GM18502 (cell line): ENCODE measurements at regions not wholly inside any gene's neighbourhood (a gene's known extent, or its start where the extent isn't known, plus 50 kb on each side); places are given as distances from the start of the nearest gene placed in this dataset.

ENCODE experiments used
- ATAC-seq: cut with Tn5 transposase; IDR thresholded peaks from one replicate; pipeline ENCODE4 v1.9.1; 2021; ENCODE audit warnings: mild to moderate bottlenecking; ENCODE audit not compliant: unreplicated experiment, poor library complexity

DNA sequence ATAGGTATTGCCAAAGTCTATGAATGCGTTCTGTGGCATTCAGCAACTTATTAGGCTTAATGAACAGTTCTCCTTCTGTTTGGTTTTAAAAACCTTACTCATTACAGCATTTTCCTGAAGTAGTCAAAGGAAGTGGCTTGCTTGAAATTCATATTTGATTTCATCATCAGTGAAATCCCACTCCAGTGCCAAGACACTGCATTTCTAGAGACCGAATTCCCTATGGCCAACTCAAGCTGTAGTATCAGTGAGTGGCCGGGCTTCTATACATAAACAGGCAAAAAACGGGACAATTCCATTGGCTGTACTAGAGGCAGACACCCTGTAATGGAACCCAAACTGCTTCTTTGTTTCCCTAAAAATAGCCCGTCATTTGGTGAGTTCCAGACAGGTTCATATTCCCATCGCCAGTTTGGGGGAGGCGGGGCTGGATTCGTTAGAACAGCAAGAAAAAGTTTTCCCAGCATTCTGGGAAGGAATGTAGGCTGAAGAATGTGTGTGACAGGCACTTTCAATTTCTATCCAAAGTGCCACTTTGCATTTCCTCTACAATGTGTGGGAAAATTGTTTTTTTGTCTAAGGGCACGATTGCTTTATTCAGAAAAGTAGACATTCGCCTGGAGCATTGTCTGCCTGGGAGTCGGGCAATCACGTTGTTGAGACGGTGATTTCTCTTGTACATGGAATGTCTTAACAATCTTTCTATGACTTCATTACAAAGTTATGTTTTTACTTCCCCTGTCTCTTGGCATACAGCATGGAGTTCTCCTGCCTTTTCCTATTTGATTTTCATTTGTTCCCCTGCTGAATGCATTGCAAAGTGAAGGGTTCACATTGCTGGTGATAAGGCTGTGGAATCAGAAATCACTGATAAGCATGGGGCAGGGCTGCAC lies 141.8 kb upstream of the MAST4 start:
- ATAC-seq: no peak

DNA sequence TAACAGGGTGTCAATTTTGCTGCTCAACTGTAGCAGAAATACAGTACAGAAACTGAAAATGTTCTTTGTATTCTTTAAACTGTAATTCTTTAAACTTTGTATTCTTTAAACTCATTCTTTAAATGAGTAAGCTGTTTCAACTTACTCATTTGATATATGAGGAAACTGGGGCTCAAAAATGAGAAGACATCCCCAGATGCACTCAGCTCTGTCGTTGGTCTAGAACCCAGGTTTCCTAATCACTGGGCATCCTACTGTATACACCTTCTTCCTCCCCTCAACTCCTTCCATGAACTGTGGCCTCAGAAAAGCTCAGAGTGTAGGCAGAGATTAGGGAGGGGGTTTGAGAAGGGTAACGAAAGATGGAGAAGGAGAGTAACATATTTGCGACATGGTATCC lies 136.5 kb upstream of the MAST4 start:
- no peak for ATAC-seq

DNA sequence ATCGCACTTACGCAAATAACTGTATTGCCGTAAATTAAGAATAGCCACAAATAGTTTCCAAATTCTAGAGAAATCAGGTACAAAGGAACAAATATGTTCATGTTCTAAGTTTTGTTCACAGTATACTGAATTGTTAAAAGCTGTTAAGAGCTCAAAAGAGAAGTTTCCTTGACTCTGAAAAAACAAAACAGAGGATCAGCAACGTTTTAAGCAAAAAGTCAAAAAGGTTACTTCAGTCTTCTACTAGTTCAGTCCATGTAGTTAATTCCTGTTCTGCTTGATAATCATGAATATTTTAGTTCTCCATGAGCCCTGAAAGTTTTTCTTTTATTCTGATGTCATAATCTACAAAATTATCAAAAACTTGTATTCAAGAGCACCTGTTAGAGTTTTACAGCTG lies 128.6 kb upstream of the MAST4 start:
- ATAC-seq: no peak

DNA sequence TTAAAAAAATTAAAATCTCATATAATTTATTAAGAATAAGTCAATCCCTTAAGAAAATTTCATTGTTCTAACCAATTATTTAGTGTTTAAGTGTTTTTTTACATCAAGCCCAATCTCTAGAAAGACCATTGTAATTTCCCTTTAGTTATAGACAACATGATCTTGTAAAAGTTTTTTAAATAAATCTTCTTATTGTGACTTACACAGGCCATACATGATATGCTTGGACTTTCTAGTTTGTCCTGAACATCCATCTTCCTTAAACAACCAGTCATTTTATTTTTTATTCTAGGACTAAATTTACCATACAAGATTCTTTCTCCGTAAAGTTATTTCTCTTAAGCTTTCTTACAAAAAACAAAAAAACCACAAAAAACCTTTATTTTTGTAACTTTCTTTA lies 126.5 kb upstream of the MAST4 start:
- ATAC-seq: no peak

DNA sequence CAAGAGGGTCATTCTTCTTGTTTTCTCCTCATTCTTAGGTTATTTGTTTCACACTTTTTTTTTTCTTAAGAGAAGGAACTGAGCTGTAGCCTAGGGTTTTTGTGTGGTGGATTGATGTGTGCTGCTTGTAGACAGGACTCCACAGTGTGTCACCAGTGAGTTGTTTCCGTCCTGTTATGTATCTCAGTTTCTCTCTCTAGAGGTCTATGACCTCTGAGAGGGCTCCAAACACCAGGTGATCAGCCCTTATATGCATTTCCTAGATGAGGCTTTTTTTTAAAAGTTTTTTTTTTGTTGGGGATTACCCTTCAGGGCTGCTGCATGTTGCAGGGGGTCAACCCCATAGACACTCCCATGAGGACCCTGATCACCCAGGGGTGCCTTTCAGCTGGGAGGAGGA lies 124.2 kb upstream of the MAST4 start:
- ATAC-seq: no peak

DNA sequence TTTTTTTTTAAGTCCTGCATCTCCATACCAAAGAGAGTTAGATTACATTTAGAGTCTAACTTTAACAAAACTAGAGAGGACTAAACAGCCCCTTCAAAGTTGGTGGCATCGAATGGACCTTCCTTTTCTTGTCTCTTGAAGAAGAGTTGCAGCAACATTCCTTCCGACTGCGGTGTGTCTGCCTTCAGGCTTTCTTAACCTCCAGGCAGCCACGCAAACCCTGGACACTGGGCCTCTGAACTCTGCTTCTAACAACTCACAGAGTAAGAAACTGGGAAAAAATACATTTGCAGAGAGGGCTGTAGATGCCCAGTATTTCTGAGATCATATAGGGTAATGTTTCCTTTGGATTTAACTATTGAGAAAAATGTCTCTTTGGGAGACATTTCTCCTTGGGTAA lies 120.5 kb upstream of the MAST4 start:
- ATAC-seq: no peak

DNA sequence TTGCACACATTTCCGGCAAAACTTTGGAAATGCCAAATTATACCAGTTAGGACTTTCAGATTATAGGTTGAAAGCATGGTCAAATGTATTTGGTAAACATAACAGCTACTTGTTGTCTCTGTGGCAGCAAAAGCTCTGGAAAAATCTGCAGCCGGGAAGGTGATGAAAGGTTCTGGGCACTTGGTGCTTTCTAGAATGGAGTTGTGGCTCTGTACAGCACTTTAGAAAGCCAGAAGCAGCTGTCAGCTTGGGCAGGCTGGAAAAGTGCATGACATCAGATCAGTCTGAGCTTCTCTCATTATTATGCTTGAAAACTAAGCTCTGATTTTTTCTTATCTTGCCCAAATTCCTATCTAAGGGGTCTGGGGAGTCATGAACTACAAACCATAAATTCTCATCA lies 118.6 kb upstream of the MAST4 start:
- no peak for ATAC-seq

DNA sequence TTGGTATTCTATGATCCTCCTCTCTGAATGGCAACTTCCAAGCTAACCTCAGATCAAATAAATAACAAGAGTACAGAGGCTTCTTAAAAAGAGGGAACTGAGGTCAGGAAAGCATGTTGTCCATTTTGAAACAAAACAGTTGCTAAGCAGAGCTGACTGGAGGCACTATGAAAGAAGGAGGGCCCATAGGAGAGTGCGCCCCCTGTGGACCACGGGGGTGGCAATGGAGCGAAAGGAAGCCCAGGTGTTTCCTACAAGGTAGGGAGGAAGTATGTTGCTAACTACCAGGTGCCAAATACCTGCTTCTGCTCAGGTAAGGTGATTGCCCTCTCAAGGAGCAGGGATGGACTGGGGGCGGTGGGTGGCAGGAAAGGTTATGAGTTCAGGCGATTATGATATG lies 101.8 kb upstream of the MAST4 start:
- ATAC-seq: no peak

DNA sequence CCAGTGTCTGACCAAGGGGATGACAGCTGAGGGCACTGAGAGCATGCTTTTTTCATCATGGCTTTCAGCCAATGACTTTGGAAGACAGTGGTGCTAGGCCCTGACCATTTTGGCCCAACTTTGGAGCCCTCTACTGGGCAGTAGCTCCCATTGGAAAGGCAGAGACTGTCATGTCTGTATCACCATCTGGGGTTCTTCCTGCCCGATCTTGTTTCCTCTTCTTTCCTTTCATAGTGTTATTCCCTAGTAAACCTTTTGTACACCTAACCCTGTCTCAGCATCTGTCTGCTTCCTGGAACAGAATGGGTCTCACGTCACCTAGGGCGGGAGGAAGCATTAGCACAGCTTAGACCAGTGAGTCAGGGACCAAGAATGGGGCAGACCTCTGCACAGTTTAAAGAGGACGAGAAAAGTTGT lies 97.4 kb upstream of the MAST4 start:
- ATAC-seq: no peak

DNA sequence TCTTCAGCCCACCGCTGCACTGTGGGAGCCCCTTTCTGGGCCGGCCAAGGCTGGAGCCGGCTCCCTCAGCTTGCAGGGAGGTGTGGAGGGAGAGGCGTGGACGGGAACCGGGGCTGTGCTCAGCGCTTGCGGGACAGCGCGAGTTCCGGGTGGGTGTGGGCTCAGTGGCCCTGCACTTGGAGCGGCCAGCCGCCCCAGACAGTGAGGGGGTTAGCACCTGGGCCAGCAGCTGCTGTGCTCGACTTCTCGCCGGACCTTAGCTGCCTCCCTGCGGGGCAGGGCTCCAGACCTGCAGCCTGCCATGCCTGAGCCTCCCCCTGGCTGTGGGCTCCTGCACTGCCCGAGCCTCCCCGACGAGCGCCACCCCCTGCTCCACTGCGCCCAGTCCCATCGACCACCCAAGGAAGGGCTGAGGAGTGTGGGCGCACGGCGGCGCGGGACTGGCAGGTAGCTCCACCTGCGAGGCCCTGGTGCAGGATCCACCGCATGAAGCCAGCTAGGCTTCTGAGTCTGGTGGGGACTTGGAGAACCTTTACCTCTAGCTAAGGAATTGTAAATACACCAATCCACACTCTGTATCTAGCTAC lies 92.9 kb upstream of the MAST4 start:
- no peak for ATAC-seq

DNA sequence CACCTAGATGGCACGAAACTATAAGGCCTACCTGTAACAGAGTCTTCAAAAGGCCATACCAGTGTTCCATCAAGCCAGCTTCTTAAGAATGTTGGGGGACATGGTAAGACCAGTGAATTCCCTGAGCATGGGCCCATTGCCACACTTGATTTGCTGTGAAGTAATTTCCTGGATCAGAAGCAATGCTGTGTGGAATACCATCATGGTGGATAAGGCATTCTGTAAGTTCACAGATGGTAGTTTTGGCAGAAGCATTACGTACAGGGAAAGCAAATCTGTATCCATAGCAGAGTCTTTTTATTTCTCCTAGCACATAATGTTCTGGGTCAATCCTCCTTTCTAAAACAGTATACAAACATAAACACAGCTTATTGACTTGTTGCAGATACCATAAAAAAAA lies 89.1 kb upstream of the MAST4 start:
- no peak for ATAC-seq

DNA sequence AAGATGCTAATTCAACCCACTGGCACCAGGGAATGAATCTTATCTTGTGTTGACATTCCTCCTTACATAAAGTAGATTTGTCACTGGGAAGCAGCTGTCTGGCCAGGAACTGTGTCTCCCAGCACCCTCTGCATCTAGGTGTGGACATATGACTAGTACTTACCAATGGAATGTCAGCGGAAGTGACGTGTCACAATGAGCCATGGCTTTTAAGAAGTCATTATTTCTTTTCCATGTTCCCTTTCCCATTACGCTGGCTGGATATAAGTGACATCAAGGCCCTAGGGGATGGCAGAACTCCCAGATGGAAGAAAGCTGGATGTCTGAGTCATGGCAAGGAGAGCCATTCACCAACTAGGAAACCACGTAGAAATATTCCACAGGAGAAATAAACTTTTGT lies 84.7 kb upstream of the MAST4 start:
- no peak for ATAC-seq

DNA sequence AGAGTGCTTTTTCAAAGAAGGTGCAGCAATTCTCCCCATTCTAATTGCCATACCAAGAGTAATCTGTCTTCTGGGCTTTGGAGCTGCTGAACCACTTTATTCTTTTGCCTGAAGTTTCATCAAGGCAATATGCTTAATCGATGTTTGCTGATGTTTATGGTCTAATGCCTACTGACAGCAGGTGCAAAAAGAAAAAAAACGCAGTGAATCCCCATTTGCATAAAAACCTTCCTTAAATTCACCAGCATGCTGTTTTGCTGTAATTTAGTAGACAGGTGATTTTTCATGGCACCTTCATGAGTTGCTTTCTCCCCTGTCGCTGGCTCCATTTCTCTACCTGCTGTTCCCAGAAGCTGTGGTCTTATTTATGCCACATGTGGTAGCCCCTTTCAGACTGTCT lies 83.1 kb upstream of the MAST4 start:
- ATAC-seq: no peak

DNA sequence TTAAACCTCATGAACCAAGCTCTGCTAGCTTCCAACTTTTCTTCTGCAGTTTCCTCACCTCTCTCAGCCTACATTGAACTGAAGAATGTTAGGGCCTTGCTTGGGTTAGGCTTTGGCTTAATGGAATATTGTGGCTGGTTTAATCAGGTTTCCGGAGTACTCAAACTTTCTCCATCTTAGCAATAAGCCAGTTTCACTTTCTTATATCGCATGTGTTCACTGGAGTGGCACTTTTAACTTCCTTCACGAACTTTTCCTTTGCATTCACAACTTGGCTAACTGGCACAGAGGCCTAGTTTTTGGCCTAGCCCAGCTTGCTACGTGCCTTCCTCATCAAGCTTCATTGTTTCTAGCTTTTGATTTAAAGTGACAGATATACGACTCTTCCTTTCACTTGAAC lies 81.0 kb upstream of the MAST4 start:
- peak; percentile 57 for ATAC-seq

DNA sequence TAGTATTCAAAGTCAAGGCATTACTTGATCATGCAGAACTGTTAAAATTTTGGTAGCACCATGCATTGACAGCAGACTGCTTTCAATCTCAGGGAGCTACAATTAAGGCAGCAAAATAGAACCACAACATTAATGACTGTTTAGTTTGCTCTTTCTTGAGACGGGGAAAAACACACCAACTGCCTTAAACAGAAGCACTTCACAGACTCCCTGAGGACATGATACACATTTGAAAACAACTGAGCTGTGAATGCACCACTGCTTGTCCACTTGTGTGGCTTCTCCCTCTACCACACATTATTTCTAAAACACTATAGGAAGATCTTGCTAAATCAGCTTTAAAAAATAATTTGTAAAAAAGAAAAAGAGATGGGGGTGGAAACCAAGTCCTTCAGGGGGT lies 79.6 kb upstream of the MAST4 start:
- no peak for ATAC-seq

DNA sequence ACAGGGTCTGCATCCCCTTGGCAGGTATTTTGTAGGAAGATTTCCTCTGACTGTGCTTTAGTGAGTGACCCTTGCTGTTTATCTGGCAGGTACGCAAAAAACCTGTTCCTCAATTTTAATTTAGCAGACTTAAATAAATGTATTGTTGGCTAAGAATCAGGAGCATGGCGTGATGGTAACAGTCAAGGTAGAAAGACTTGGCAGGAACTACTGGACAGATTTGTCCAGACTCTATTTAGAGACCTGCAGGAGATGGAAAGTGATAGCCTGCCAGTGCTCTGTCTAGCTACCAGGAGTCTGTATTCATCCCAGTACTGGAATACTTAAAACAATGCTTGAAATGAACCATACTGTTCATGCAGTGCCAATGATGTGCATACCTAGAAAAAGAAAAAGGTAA lies 78.8 kb upstream of the MAST4 start:
- no peak for ATAC-seq

DNA sequence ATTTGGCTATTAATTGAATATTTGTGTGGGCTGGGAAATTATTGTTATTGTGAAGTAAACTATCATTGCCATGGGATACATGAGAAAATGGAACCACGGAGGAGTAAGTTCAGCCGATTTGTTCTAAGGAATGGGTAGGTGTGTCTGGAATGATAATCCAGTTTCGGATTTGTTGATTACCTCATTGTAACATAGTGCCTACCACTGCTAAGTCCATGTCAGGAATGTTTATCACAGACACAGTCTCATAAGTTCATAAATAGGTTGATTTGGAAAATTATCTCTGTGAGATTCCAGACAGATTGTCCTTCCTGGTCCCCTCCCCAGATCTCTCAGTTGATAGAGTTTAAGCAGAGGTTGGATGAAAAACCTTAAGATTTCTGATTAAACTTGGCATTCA lies 78.1 kb upstream of the MAST4 start:
- no peak for ATAC-seq

DNA sequence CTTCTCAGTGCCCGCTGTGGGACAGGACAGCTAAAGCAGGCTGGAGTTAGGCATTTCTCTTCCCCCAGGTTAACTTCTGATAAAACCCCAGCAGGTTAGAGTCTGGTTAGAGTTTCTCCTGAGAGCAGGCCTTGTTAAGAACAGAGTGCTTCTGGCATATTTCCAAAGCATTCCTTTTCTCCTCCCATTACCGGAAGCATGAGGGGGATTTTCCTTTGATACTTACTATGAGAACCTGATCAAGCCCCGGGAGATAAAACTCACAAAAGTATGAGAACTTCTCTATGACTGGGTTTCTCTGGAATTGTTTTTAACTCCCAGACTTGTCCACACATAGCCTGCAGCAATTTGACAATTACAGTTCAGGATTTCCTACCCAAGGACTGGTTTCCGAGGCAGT lies 77.4 kb upstream of the MAST4 start:
- no peak for ATAC-seq

DNA sequence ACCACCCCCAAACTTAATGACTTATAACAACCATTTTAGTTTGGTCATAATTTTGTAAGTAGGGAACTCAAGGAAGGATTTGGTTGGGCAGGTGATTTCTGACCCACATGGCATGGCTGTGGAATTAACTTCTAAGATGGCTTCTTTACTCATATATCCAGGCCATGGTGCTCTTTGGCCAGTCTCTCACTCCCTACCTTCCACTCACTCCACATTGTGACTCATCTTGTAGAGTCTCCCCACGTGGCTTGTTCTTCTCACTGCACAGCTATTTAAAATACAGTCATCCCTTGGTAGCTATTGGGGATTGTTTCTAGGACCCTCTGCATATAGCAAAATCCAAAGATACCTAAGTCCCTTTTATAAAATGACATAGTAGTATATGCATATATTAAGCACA lies 76.6 kb upstream of the MAST4 start:
- no peak for ATAC-seq

DNA sequence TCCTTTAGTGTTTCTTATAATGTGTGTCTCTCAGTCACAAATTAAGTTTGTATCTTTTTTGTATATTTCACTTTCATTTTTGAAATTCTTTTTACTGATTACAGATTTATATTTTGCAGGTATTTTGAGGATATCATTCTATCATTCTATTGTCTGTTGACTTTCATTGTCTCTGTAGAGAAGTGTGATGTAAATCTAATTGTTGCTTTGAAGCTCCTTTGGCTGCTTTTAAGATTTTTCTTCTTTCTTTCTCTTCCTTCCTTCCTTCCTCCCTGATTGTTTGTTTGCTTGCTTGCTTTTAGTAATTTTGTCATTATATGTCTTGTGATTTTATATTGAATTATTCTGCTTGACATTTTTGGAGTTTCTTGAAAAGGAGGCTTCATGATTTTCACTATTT lies 75.3 kb upstream of the MAST4 start:
- ATAC-seq: no peak

DNA sequence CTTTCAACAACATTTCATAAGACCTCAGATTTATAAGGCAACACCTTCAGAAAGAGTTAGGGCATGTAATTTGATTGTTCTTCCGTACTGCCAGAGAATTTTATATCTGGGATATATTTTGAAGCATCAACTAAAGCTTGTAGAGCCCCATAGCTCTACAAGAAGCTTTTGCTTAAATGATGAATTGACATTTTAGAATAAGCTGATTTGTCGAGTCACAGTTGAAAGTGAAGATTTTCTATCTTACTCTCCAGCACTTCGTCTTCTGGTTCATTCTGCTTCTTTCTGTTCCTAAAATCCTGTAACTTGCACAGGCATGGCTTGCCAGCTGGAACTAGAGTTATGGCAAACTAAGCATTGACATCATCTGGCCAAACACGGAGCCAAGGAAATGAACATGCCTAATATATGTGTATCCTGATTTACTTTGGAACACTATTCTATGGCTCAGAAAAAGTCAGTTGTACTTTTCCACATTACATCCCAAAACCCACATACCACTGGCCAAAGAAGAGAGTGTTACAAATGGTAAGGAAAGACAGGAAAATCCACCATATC lies 68.6 kb upstream of the MAST4 start:
- no peak for ATAC-seq

DNA sequence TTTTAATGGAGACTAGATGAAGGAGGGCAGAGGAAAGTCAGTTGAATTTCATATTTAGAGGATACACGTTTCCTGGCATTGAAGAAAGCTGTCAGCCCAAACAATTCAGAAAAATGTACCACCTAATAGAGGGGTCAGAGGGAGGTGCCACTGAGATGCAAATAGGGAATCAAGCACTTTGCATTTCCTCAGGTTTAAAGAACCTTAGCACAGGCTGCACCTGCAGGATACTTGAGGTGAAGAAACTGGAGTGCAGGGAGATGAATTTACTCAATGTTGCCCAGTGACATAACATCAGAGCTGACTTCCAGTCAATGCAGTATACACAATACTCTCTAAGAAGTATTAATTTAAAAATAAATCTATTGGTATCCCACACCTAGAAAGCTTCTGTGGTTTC lies 67.0 kb upstream of the MAST4 start:
- ATAC-seq: no peak
